HG02610 (cell line): ENCODE measurements at regions not wholly inside any gene's neighbourhood (a gene's known extent, or its start where the extent isn't known, plus 50 kb on each side); places are given as distances from the start of the nearest gene placed in this dataset.

Experiments used
- ATAC-seq: cut with Tn5 transposase; IDR thresholded peaks from one replicate; pipeline ENCODE4 v1.9.1; 2021; ENCODE audit warnings: mild to moderate bottlenecking, moderate library complexity; ENCODE audit not compliant: unreplicated experiment

GRCh38 chr18:30929718-30930117, 112.8 kb downstream of the DSC3 start:
- ATAC-seq: no peak

- no peak for ATAC-seq
Measured at GRCh38 chr18:30929065-30929464, 113.5 kb downstream of the DSC3 start.

GRCh38 chr18:30927517-30928075, 114.9 kb downstream of the DSC3 start:
- ATAC-seq: no peak

GRCh38 chr18:30927042-30927441, 115.5 kb downstream of the DSC3 start:
- ATAC-seq: no peak

GRCh38 chr18:30925795-30926194, 116.7 kb downstream of the DSC3 start:
- no peak for ATAC-seq

- ATAC-seq: no peak
Measured at GRCh38 chr18:30920757-30921156, 121.8 kb downstream of the DSC3 start.

GRCh38 chr18:30920351-30920750, 122.2 kb downstream of the DSC3 start:
- no peak for ATAC-seq

- ATAC-seq: no peak
Measured at GRCh38 chr18:30917651-30918050, 124.9 kb downstream of the DSC3 start.

- ATAC-seq: no peak
Measured at GRCh38 chr18:30915336-30915988, 127.1 kb downstream of the DSC3 start.

- no peak for ATAC-seq
Measured at GRCh38 chr18:30908381-30908780, 134.2 kb downstream of the DSC3 start.

- no peak for ATAC-seq
Measured at GRCh38 chr18:30903566-30903965, 139.0 kb downstream of the DSC3 start.

GRCh38 chr18:30889519-30890301, 152.8 kb downstream of the DSC3 start:
- no peak for ATAC-seq

GRCh38 chr18:30888344-30888743, 154.2 kb downstream of the DSC3 start:
- ATAC-seq: no peak

- no peak for ATAC-seq
Measured at GRCh38 chr18:30886998-30887397, 155.5 kb downstream of the DSC3 start.

- ATAC-seq: no peak
Measured at GRCh38 chr18:30870466-30870865, 172.1 kb downstream of the DSC3 start.

- ATAC-seq: no peak
Measured at GRCh38 chr18:30862900-30863299, 179.6 kb downstream of the DSC3 start.

GRCh38 chr18:30860741-30861140, 181.8 kb downstream of the DSC3 start:
- ATAC-seq: no peak

- no peak for ATAC-seq
Measured at GRCh38 chr18:30859036-30859435, 183.5 kb downstream of the DSC3 start.

GRCh38 chr18:30858560-30858959, 184.0 kb downstream of the DSC3 start:
- ATAC-seq: no peak

GRCh38 chr18:30855762-30856161, 186.8 kb downstream of the DSC3 start:
- ATAC-seq: no peak

GRCh38 chr18:30852980-30853379, 189.6 kb downstream of the DSC3 start:
- no peak for ATAC-seq

GRCh38 chr18:30852541-30852940, 190.0 kb downstream of the DSC3 start:
- no peak for ATAC-seq
